ENCODE measurements at regions not wholly inside any gene's neighbourhood (a gene's known extent, or its start where the extent isn't known, plus 50 kb on each side); places are given as distances from the start of the nearest gene placed in this dataset.

- H3K36me3 Mint-ChIP-seq (ENCODE audit: low read depth, unreplicated experiment), result no peaks in the 10 kb centered on the region
- peaks cover 6% of the 10 kb centered on the region for H3K27me3 Mint-ChIP-seq (ENCODE audit: low read depth, unreplicated experiment)
- H3K4me3 Mint-ChIP-seq (ENCODE audit: unreplicated experiment), result no peak overlapping the region
- no peak for FAIRE-seq
- H3K9me3 ChIP-seq (ENCODE audit: insufficient read depth, low read depth, low read length), result no peaks in the 10 kb centered on the region
- H3K4me1 Mint-ChIP-seq (ENCODE audit: low read depth, unreplicated experiment), result peaks cover 8% of the 10 kb centered on the region
- H3K4me3 ChIP-seq (ENCODE audit: insufficient read depth, low read depth, low read length), result no peak overlapping the region
- peaks cover 6% of the 10 kb centered on the region for H3K9me3 Mint-ChIP-seq (ENCODE audit: unreplicated experiment)
- TF ChIP-seq EZH2 (IDR thresholded peaks at IDR 0.05; ENCODE audit: insufficient read depth, low read length) (no peak), CTCF (IDR thresholded peaks at IDR 0.05; ENCODE audit: insufficient read depth, low read depth, low read length) (no peak)
- H3K36me3 ChIP-seq (ENCODE audit: insufficient read depth, low read length), result no peaks in the 10 kb centered on the region
- H3K27ac ChIP-seq (ENCODE audit: low read depth, low read length), result no peak overlapping the region
- no peak overlapping the region for H3K4me2 ChIP-seq (ENCODE audit: low read length)
- DNase-seq (ENCODE audit: low read depth), result peak; percentile 28
- no peaks in the 10 kb centered on the region for H3K27me3 ChIP-seq (ENCODE audit: insufficient read depth, low read length)
- H2AFZ ChIP-seq (ENCODE audit: low read depth, low read length), result no peak overlapping the region
- H3K27ac Mint-ChIP-seq (ENCODE audit: unreplicated experiment), result no peak overlapping the region
- no peak overlapping the region for H3K9ac ChIP-seq (ENCODE audit: low read length)
- no peaks in the 10 kb centered on the region for H3K79me2 ChIP-seq (ENCODE audit: insufficient read depth, low read length)
- no peaks in the 10 kb centered on the region for H4K20me1 ChIP-seq (ENCODE audit: insufficient read depth, low read length)
- H3K4me1 ChIP-seq (ENCODE audit: insufficient read depth, low read length), result no peaks in the 10 kb centered on the region
These were observed 93.4 kb upstream of the AUTS2 start for GRCh38 chr7:69504733-69505420.

GRCh38 chr7:69508736-69509135 lies 89.5 kb upstream of the AUTS2 start:
- Histone ChIP-seq H3K9me3 (ENCODE audit: insufficient read depth, low read depth, low read length) (no peaks in the 10 kb centered on the region), H3K4me2 (ENCODE audit: low read length) (no peak overlapping the region), H3K27me3 (ENCODE audit: insufficient read depth, low read length) (no peaks in the 10 kb centered on the region), H3K27ac (ENCODE audit: low read depth, low read length) (no peak overlapping the region), H4K20me1 (ENCODE audit: insufficient read depth, low read length) (no peaks in the 10 kb centered on the region), H3K4me3 (ENCODE audit: insufficient read depth, low read depth, low read length) (no peak overlapping the region), H3K9ac (ENCODE audit: low read length) (no peak overlapping the region), H3K4me1 (ENCODE audit: insufficient read depth, low read length) (no peaks in the 10 kb centered on the region), H3K36me3 (ENCODE audit: insufficient read depth, low read length) (no peaks in the 10 kb centered on the region), H2AFZ (ENCODE audit: low read depth, low read length) (no peak overlapping the region), H3K79me2 (ENCODE audit: insufficient read depth, low read length) (no peaks in the 10 kb centered on the region)
- DNase-seq (ENCODE audit: low read depth) (no peak), FAIRE-seq (no peak)
- no peak for TF ChIP-seq CTCF (IDR thresholded peaks at IDR 0.05; ENCODE audit: insufficient read depth, low read depth, low read length)
- no peak for TF ChIP-seq EZH2 (IDR thresholded peaks at IDR 0.05; ENCODE audit: insufficient read depth, low read length)
- H3K27ac Mint-ChIP-seq (ENCODE audit: unreplicated experiment), result no peak overlapping the region
- H3K27me3 Mint-ChIP-seq (ENCODE audit: low read depth, unreplicated experiment), result peaks cover 7% of the 10 kb centered on the region
- no peaks in the 10 kb centered on the region for H3K9me3 Mint-ChIP-seq (ENCODE audit: unreplicated experiment)
- no peaks in the 10 kb centered on the region for H3K36me3 Mint-ChIP-seq (ENCODE audit: low read depth, unreplicated experiment)
- peaks cover 8% of the 10 kb centered on the region for H3K4me1 Mint-ChIP-seq (ENCODE audit: low read depth, unreplicated experiment)
- no peak overlapping the region for H3K4me3 Mint-ChIP-seq (ENCODE audit: unreplicated experiment)

GRCh38 chr7:69510114-69510513 lies 88.2 kb upstream of the AUTS2 start:
- Histone ChIP-seq H2AFZ (ENCODE audit: low read depth, low read length) (no peak overlapping the region), H3K36me3 (ENCODE audit: insufficient read depth, low read length) (no peaks in the 10 kb centered on the region), H3K4me1 (ENCODE audit: insufficient read depth, low read length) (no peaks in the 10 kb centered on the region), H3K79me2 (ENCODE audit: insufficient read depth, low read length) (no peaks in the 10 kb centered on the region), H3K4me2 (ENCODE audit: low read length) (no peak overlapping the region), H4K20me1 (ENCODE audit: insufficient read depth, low read length) (no peaks in the 10 kb centered on the region), H3K9me3 (ENCODE audit: insufficient read depth, low read depth, low read length) (no peaks in the 10 kb centered on the region), H3K27me3 (ENCODE audit: insufficient read depth, low read length) (no peaks in the 10 kb centered on the region), H3K9ac (ENCODE audit: low read length) (no peak overlapping the region), H3K4me3 (ENCODE audit: insufficient read depth, low read depth, low read length) (no peak overlapping the region), H3K27ac (ENCODE audit: low read depth, low read length) (no peak overlapping the region)
- DNase-seq (ENCODE audit: low read depth), result no peak
- no peak for FAIRE-seq
- Mint-ChIP-seq H3K9me3 (ENCODE audit: unreplicated experiment) (no peaks in the 10 kb centered on the region), H3K4me3 (ENCODE audit: unreplicated experiment) (no peak overlapping the region), H3K4me1 (ENCODE audit: low read depth, unreplicated experiment) (peaks cover 3% of the 10 kb centered on the region), H3K27me3 (ENCODE audit: low read depth, unreplicated experiment) (peaks cover 4% of the 10 kb centered on the region), H3K27ac (ENCODE audit: unreplicated experiment) (no peak overlapping the region), H3K36me3 (ENCODE audit: low read depth, unreplicated experiment) (no peaks in the 10 kb centered on the region)
- TF ChIP-seq CTCF (IDR thresholded peaks at IDR 0.05; ENCODE audit: insufficient read depth, low read depth, low read length) (no peak), EZH2 (IDR thresholded peaks at IDR 0.05; ENCODE audit: insufficient read depth, low read length) (no peak)

Measured in astrocyte (in vitro differentiated cells and primary cell).